ENCODE measurements at regions not wholly inside any gene's neighbourhood (a gene's known extent, or its start where the extent isn't known, plus 50 kb on each side); places are given as distances from the start of the nearest gene placed in this dataset.

DNA sequence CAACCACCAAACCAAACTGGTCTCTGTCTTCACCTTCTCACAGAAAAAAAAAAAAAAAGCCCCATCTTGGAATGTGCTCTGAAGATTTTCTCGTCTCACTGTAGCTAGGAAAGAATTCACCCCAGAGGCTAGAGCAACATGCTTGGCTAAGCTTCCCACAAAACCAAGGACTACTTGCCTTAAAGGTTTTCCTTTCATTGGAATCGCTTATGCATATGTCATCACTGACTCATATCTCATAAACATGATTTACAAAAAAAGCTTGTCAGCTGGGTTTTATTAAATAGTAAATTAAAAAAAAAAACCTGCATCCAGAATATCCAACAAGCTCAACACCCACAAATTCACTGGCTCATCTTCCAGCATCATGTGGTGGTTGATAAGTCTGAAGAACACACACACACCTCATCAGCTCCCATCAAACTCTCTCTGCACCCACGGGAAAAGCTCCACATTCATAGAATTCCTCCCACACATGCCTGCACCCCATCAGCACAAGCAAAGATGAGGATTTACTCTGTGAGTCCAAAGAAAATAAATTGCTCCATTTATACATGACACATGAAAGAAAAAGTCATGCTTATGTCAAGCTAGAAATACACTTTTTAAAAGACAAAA is 182.0 kb upstream of the TRIB2 start:
- TF ChIP-seq, protein P1, sequence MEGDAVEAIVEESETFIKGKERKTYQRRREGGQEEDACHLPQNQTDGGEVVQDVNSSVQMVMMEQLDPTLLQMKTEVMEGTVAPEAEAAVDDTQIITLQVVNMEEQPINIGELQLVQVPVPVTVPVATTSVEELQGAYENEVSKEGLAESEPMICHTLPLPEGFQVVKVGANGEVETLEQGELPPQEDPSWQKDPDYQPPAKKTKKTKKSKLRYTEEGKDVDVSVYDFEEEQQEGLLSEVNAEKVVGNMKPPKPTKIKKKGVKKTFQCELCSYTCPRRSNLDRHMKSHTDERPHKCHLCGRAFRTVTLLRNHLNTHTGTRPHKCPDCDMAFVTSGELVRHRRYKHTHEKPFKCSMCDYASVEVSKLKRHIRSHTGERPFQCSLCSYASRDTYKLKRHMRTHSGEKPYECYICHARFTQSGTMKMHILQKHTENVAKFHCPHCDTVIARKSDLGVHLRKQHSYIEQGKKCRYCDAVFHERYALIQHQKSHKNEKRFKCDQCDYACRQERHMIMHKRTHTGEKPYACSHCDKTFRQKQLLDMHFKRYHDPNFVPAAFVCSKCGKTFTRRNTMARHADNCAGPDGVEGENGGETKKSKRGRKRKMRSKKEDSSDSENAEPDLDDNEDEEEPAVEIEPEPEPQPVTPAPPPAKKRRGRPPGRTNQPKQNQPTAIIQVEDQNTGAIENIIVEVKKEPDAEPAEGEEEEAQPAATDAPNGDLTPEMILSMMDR (conservative IDR thresholded peaks at IDR 0.05; ENCODE audit: low read length), result no peak
- TF ChIP-seq EZH2phosphoT487 (IDR thresholded peaks at IDR 0.05; ENCODE audit: borderline replicate concordance, low read depth, low read length), result no peak
